Thyroid gland (tissue), 4 donors: ENCODE measurements at regions not wholly inside any gene's neighbourhood (a gene's known extent, or its start where the extent isn't known, plus 50 kb on each side); places are given as distances from the start of the nearest gene placed in this dataset.

ENCODE experiments used
- CTCF ChIP-seq, 6 experiments: fragments of 200-600 bp in 3 of 6; fragments of 450-650 bp in 3 of 6; sonication (generic) in 3 of 6; IDR thresholded peaks; one replicate each; pipeline ENCODE4 v1.5.1; 2016 to 2019; ENCODE audit warnings: antibody characterized with exemption in 6 of 6, mild to moderate bottlenecking in 2 of 6, inconsistent platforms in 1 of 6, moderate library complexity in 1 of 6
- POLR2A ChIP-seq, 2 donors: fragments of 450-650 bp; IDR thresholded peaks; one replicate each; pipeline ENCODE4 v1.6.1; 2017; ENCODE audit warnings: antibody characterized with exemption in 2 of 2, mild to moderate bottlenecking in 2 of 2, moderate library complexity in 1 of 2

- TF ChIP-seq CTCF (IDR thresholded peaks at IDR 0.05) (no peak), POLR2A (IDR thresholded peaks at IDR 0.05) (peak in 1 of 2 donors; percentile 27)
Measured at GRCh38 chr6:151160929-151161757, 78.6 kb upstream of the AKAP12 start.
